HG03108 (cell line): ENCODE measurements at regions not wholly inside any gene's neighbourhood (a gene's known extent, or its start where the extent isn't known, plus 50 kb on each side); places are given as distances from the start of the nearest gene placed in this dataset.

Experiments used
- ATAC-seq: cut with Tn5 transposase; IDR thresholded peaks from one replicate; pipeline ENCODE4 v1.9.1; 2021; ENCODE audit warnings: moderate library complexity; ENCODE audit not compliant: unreplicated experiment

- no peak for ATAC-seq
These were observed 1011.8 kb upstream of the GBE1 start for GRCh38 chr3:82773207-82773606.

GRCh38 chr3:82764521-82764920 lies 1003.1 kb upstream of the GBE1 start:
- no peak for ATAC-seq

- ATAC-seq, result no peak
These were observed 1000.4 kb upstream of the GBE1 start for GRCh38 chr3:82761858-82762257.

- ATAC-seq, result no peak
These were observed 984.1 kb upstream of the GBE1 start for GRCh38 chr3:82745544-82745943.

GRCh38 chr3:82743196-82743595 lies 981.8 kb upstream of the GBE1 start:
- no peak for ATAC-seq

- ATAC-seq, result no peak
These were observed 979.9 kb upstream of the GBE1 start for GRCh38 chr3:82741346-82741745.

- ATAC-seq, result no peak
These were observed 977.9 kb upstream of the GBE1 start for GRCh38 chr3:82739390-82739789.

- no peak for ATAC-seq
These were observed 975.3 kb upstream of the GBE1 start for GRCh38 chr3:82736696-82737277.

- no peak for ATAC-seq
These were observed 953.8 kb upstream of the GBE1 start for GRCh38 chr3:82715091-82715856.

GRCh38 chr3:82707035-82707434 lies 945.6 kb upstream of the GBE1 start:
- ATAC-seq, result no peak

- ATAC-seq, result no peak
These were observed 924.3 kb upstream of the GBE1 start for GRCh38 chr3:82685761-82686160.

GRCh38 chr3:82676356-82677026 lies 915.0 kb upstream of the GBE1 start:
- ATAC-seq, result no peak

GRCh38 chr3:82672966-82673365 lies 911.5 kb upstream of the GBE1 start:
- no peak for ATAC-seq

GRCh38 chr3:82671466-82671865 lies 910.0 kb upstream of the GBE1 start:
- no peak for ATAC-seq

GRCh38 chr3:82654708-82655107 lies 893.3 kb upstream of the GBE1 start:
- ATAC-seq, result no peak

GRCh38 chr3:82643948-82644347 lies 882.5 kb upstream of the GBE1 start:
- no peak for ATAC-seq

GRCh38 chr3:82641701-82642100 lies 880.3 kb upstream of the GBE1 start:
- ATAC-seq, result no peak

- ATAC-seq, result no peak
These were observed 878.8 kb upstream of the GBE1 start for GRCh38 chr3:82640254-82640653.

GRCh38 chr3:82637574-82637973 lies 876.1 kb upstream of the GBE1 start:
- no peak for ATAC-seq

GRCh38 chr3:82636177-82636576 lies 874.7 kb upstream of the GBE1 start:
- no peak for ATAC-seq

GRCh38 chr3:82633319-82633718 lies 871.9 kb upstream of the GBE1 start:
- no peak for ATAC-seq

GRCh38 chr3:82629937-82630336 lies 868.5 kb upstream of the GBE1 start:
- ATAC-seq, result no peak
